NCI-H2196 (cell line): ENCODE measurements at regions not wholly inside any gene's neighbourhood (a gene's known extent, or its start where the extent isn't known, plus 50 kb on each side); places are given as distances from the start of the nearest gene placed in this dataset.
"Not testable (repeated sequence)": the region's sequence is repeated elsewhere in the genome, so short reads cannot be mapped to it uniquely, and the experiment has no call there.

Experiments
- DNase-seq: peaks from one replicate; lab custom pipeline; 2025; ENCODE audit not compliant: unreplicated experiment; lab: John Stamatoyannopoulos, UW

DNA sequence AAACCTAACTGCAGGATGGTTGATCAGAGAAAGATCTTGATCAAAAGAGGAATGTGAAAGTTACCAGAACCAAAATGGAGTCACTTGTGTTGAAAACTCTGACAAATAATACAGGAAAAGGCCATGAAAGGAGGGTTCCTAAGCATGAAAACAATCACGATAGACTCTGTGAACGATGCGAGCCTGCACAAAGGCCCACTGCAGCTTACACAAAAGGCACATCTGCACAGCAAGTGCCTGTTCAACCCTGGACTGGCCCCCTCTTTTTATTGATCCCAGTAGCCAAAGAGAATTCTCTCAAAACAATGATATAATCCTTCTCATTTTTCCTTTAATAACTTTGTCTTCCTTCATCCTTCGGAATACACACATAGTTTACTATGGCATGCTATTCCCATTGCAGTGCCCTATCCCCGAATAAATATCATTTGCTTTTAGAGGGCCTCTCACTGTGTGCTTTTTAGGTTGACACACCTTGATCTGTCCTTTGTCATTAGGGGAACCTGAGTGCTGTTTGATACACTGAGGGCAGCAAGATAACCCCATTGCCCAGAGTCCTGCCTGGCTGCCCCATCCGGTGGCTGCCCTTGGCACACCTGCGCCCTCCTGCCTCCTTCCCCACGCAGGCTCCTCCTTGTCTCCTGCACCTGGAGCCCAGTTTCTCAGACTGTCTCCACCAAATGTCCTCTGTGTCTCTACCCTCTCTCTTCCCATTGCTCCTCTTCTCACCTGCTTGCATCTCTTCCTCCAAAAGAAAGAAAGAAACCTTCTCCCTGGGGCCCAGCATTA, 98.3 kb upstream of the FRMD1 start:
- no peak for DNase-seq

DNA sequence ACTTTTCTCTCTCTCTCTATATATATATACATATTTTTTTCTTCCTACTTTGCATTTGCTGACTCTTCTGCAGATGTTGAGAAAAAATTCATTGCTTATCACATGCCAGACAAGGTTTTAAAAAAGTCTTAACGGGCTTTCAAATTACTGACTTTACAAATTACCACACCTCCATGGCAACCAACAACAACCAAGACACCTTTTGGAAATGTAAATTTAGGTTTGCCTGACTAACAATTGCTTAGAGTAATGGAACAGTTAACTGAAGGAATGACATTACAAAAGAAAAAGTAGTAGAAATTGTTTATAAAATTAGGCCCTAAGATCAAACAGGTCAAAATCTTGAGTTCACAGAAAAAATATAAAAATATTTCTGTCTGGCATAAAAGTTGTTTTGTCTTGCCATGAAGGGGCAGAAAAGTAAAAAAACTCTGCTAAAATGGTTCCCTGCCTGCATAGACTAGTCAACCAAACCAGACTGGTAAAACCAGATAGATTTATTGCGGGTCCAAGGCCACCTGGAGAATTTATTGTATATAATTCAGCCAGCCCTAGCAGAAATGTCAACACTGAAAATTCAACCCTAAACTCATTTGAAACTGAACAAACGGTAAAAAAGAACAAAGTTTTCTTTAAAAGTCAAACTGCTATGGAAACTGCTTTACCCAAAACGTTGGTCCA, 92.8 kb upstream of the FRMD1 start:
- no peak for DNase-seq

DNA sequence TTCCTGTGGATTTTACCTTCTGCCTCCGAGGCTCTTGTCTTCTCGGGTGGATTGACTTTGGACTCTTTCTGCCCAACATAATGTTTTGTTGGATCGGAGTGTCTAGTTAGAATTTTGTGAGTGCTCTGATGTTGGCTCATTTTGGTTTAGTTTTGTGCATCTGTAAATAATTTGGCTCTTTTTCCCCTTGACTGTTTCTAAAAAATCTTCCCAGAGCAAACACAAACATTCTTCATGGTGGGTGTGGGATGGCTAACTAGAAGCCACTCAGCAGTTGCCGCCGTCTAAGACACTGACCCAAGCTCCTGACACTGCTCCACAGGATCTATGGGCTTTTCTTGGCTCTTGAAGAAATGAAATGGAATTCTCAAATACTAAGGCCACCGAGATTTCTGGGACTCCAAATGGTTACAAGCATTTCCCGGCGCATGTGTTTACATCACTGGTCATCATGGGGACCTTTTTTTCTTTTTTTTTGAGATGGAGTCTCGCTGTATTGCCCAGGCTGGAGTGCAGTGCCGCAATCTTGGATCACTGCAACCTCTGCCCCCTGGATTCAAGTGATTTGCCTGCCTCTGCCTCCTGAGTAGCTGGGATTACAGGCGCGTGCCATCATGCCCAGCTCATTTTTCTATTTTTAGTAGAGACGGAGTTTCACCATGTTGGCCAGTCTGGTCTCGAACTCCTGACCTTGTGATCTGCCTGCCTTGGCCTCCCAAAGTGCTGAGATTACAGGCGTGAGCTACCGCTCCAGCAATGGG, 92.0 kb upstream of the FRMD1 start:
- DNase-seq = no peak

DNA sequence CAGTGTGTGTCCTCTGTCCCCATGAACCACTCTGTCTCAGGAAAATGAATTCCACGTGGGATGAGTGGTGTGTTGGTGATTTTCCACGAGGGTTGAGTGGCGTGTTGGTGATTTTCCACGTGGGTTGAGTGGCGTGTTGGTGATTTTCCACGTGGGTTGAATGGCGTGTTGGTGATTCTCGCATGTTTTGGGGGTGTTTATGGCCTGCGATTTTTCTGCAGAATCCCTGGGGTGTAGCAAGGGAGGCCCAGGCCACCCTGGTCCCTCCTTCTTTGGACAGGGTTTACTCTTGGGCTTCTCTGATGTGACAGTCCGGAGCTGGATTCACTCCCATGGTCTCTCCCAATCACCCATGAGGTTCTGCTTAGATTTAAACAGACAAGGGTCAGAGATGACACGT, 90.6 kb upstream of the FRMD1 start:
- DNase-seq = no peak

DNA sequence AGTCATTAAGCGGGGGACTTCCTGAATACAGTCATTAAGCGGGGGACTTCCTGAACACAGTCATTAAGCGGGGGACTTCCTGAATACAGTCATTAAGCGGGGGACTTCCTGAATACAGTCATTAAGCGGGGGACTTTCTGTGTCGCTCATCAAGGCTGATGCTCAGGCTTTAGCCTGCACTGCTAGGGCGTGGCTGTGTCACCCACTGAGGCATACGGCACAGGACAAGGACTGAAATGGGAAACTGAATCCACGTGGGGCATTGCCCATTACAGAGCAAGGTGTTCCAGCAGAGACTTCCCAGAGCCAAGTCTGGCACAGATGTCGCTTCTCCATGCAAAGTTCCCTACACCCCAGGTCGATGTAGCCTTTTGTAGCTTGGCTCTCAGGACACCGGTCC, 89.9 kb upstream of the FRMD1 start:
- not testable (repeated sequence) for DNase-seq

DNA sequence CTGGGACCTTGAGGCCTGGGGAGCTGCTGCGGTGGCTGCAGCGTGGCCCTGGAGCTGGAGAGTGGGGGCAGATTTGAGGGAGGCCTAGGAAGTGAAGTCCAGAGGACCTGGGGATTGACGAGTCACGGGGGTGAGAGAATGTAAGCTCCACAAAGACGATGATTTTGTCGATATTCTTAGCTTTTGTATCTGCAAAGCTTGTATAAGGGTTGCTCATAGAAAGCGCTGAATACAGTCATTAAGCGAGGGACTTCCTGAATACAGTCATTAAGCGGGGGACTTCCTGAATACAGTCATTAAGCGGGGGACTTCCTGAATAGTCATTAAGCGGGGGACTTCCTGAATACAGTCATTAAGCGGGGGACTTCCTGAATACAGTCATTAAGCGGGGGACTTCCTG, 89.3 kb upstream of the FRMD1 start:
- DNase-seq = not testable (repeated sequence)

DNA sequence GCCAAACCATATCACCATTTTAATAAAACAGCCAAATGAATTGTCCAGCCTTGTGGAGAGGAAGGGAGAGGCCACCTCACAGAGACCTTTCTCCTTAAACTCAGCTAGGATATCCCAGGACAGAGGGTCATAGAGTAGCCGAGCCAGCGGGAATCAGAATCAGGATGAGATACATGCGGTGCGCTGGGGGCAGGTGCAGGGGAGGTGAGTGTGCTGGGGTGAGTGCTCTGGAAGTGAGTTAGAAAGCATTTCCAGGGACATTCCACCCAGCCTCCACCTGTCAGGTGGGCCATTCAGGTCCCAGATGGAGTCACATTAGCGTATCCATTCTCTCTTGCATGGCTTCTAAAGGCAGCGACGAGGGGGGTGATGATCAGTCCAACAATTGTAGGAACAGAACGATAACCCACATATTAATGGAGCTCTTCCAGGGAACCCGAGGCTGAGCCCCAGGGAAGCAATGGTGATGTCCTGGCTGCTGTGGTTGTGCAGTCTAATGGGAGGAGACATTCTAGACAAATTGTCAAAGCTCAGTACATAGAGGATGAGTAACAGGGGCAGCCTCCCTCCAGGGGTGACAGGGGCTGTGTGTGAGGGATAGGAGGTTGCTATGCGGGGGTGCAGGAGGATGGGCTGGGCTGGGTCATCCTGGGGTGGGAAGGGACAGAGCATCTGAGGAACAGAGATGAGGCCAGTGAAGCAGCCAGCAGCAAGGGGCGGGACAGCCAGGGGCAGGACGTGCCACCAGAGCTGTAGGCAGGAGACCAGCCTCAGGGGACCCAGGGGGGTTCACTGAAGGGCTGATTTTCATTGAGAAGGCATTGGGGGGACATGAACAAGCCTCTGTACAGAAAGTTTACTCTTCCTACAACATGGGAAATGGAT, 88.7 kb upstream of the FRMD1 start:
- DNase-seq = no peak

DNA sequence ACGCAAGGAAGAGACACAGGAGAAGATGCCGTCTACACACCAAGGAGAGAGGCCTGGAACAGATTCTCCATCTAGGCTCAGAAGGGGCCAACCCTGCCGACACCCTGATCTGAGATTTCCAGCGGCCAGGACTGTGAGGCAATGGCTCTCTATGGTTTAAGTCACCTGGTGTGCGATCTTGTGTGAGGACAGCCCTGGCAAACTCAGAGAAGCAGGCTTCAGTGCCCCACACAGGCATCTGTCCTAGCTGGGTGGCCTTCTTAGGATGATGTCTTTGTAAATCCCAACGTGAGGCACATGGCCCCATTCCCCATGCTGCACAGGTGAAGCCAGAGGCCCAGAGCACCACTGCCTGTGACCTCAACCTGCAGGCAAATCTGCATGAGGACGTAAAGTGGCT, 87.6 kb upstream of the FRMD1 start:
- no peak for DNase-seq

DNA sequence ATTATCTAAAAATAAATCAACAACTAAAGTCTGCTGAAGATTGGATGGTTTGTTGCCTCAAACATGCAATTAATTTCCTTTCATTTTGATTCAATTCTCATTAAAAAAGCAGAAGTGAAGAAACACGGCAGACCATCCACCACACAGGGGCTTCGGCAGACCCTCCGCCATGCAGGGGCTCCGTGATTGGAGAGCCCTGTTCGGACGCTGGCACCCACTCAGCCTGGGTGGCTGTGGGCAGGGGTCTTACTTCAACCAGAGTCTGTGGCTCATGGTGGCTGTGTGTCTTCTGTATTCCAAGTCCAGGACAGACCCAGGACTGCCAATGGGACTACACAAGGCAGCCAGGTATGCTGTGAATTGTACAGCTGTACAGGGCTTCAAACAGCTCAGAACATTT, 86.9 kb upstream of the FRMD1 start:
- DNase-seq = no peak

DNA sequence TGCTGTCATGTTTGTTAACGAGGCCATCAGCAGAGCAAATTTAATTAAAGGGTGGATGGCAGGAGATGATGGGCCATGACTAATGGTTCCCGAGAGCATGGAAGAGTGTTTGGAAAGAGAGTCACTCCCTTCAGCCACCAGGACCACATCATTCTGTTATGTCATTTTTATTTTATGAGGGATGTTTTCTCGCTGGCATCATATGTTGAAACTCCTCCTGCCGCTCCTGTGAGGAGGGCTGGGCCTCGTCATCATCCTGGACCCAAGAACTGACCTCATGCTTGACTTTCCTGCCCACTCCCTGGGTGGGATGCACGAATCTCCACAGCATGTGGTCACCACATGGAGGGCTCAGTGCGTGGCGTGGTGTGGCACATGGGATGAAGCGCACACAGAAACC, 86.4 kb upstream of the FRMD1 start:
- no peak for DNase-seq

DNA sequence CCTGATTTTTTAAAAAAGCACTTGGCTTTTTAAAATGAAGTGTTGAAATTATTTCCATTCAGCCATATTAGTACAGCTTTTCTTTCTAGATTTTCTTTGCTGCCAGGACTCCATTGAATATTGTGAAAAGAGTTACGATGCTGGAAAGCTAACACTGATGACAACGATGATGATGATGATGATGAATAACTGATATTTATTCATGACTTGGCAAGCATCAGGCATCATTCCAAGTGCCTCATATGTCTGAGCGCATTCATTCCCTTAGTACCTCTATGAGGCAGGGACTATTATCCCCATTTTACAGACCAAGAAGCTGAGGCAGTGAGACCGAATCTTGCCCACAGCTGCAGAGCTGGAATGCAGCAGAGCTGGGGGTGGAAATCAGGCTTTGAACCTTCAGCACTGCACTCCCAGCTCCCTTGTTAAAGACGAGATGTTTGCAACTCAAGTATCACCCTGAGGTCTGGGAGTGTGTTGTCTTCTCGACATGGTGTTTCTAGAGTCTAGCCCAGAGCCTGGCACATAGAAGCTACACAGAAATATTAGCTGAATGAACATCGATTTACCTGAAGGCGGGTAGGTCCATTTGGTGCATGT, 85.5 kb upstream of the FRMD1 start:
- no peak for DNase-seq

DNA sequence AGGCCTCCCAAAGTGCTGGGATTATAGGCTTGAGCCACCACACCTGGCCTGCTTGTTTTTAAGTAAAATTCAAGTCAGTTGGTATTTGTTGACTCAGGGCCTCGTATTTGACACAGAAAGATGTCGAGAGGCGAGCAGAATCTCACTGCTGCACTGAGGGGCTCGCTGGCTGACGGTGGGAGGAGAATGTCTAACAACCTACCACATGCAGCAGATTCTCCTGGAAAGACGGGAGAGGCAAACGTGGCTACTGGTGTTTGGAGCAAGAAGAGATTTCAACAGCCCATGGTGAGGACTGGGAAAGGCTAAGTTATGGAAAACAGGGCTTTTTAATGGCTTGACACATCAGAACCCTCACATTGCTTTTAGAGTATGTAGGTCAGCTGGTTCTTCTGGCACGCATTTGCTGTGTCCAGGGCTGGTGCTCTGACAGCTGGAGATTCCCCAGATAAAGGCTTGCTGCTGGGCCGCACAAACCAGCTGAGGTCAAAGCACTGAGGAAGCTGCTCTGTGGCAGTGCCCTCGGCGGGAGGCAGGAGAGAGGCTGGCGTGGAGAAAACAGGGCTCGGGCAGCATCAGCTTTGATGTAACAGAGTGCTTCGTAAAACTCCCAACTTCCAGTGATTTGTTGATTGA, 84.2 kb upstream of the FRMD1 start:
- DNase-seq = peak; percentile 20

DNA sequence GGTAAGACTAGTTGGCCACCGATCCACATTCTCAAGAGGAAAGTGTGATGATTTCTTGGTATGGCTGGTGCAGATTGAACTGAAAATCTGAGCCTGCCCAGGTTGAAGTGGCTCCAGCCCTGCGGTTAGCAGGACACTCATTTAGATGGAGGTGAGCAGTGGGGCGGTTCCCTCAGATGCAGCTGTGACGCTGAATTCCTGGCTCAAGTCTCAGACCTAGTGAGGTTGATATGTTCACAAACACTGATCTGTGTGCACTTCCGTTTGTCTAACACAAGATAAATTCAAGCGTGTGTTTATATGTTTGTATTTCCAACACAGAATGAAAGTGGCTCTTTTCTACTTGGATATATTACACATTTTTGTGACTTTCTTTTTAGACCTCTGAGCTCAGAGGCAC, 83.4 kb upstream of the FRMD1 start:
- peak; percentile 40 for DNase-seq

DNA sequence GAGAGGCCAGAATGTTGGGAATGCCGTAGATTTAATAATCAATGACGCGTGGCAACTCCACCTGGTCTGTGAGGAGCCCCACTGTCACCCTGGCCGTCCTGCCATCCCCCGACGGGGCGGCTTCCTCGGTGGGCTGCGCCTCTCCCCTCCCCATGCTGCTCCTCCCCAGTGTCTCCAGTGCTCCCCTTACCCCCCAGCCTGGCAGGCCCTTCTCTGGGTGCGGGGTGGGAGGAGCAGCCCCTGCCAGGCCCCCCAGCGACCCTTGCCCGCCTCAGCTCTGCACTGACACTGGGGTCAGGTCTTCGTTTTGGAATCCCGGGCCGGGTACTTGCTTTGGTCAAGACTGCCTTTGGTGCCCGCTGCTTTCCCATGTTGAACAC, 82.3 kb upstream of the FRMD1 start:
- no peak for DNase-seq

DNA sequence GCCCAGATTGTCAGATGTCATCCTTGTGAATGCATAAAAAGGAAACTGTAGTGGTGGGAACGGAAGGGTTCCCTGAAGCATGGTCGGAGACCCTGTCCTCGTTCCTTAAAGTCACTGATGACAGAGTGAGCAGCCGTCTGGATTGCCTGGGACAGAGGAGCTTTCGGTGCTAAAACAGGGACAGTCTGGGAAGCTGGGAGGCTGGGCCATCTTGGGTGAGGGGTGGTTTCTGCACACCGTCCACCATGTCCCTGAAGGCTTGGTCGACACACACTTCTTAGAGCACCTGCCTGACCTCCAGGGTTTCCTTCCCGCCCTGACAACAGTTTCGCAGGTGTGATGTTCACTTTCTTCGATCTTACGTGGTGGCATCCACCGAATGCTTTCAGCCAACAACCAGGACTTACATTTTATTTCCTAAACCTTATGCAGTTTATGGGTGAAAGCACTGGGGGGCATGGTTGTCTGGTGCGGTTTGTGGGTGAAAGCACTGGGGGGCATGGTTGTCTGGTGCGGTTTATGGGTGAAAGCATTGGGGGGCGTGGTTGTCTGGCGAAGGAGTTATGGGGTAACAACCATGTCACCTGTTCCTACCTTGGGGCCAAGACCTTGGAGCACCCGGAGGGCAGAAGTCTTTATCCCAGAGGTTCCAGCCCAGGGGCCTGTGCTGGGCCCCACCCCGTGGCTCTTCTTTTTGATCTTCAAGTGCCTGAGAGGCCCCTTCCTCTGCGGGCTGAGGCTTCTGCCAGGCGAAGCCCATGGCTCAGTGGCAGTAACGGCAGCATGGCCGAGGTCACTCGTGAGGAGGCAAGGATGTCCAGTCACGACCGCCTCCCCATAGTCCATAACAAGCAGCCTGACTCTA, 81.7 kb upstream of the FRMD1 start:
- no peak for DNase-seq

DNA sequence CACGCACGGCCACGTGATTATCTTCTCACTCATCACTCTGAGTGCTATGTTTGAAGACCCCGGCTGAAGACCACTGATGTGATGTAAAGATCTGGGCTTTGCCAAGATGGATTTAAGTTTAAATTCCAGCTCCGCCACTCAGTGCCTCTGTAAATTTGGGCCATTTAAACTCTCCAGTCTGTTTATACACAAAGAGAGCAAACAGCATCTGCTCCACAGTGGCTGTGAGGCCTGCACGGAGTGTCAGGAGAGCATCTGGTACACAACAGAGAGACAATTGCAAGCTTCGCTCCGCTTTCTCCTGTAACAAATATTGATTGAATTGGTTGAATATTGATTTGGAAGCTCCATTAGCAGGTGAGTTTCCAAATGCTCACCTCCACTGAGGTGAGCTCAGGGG, 80.5 kb upstream of the FRMD1 start:
- no peak for DNase-seq

DNA sequence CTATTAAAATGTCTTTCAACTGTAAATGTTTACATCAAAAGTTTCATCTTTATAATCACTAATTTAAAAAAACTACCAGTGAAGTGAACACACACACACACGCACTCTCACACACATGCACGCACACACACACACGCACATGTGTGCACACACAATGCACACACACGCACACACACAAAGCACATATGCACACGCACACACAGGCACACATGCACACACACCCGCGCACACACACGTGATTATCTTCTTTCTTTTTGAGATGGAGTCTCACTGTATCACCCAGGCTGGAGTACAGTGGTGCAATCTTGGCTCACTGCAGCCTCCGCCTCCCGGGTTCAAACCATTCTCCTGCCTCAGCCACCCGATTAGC, 80.0 kb upstream of the FRMD1 start:
- DNase-seq = no peak

DNA sequence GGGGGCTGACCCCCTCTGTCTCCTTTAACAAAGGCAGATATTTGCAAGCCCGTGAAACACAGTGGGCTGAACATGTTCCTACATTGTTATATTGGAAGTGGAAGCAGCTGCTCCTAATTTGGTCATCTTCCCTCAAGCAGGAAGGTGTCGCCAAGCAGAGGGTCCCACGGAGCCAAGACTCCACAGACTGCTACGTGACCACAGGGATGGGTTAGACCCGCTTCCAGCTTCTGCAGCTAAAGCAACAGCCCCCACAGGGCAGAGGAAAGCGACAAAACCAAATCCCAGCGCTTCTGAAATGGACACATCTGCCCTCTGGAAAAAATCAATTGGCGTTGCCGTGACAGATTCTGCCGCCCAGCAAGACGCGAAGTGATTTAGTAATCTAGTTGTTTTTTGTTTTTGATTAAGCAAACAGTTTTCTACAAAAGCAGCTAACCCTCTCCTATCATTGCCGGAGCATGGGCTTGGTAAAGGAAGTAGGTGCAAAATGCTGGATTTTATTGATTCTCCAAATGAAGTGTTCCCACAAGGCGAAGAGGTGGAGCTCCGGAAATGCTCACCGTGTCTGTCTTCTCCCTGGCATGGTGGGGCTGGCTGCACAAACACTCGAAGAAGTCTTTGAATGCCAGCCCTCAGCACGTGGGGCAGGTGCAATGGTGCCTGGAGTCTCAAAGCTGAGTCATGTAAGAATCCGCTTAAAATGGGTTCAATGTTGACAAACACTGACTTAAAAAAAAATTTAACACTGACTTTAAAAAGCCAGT, 79.4 kb upstream of the FRMD1 start:
- DNase-seq = peak; percentile 54
